NB4 (cell line): ENCODE measurements at regions not wholly inside any gene's neighbourhood (a gene's known extent, or its start where the extent isn't known, plus 50 kb on each side); places are given as distances from the start of the nearest gene placed in this dataset.

Experiments
- MYC ChIP-seq: IDR thresholded peaks from 2 replicates; pipeline ENCODE4 v1.6.1; 2011; ENCODE audit warnings: low read depth, low read length
- POLR2A ChIP-seq: IDR thresholded peaks from 2 replicates; pipeline ENCODE4 v1.6.1; 2011; ENCODE audit warnings: mild to moderate bottlenecking; ENCODE audit not compliant: insufficient read length; ENCODE audit errors: extremely low read depth
- TF ChIP-seq, protein P1 (sequence below): IDR thresholded peaks from one replicate; pipeline ENCODE4 v1.5.1; 2012; ENCODE audit warnings: low read depth, low read length
- TF ChIP-seq, protein P2 (sequence below): IDR thresholded peaks from 2 replicates; pipeline ENCODE4 v1.6.1; 2011; ENCODE audit warnings: low read depth, low read length

DNA sequence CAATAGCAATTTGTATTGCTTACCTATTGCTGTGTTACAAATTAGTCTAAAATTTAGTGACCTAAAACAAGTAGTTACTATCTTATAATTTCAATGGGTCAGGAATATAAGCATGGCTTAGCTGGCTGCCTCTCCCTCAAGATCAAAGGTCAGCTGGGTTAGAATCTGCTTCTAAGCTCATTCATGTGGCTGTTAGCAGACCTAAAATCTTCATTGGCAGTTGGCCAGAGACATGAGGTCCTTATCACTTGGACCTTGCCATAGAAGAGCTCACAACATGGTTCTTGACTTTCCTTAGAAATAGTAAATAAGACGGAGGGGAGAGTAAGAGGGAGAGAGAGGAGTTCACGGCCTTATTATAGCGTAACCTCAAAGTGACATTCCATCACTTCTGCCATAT is 468.0 kb downstream of the HTR7 start:
- no peak for TF ChIP-seq POLR2A
- TF ChIP-seq, protein P1, sequence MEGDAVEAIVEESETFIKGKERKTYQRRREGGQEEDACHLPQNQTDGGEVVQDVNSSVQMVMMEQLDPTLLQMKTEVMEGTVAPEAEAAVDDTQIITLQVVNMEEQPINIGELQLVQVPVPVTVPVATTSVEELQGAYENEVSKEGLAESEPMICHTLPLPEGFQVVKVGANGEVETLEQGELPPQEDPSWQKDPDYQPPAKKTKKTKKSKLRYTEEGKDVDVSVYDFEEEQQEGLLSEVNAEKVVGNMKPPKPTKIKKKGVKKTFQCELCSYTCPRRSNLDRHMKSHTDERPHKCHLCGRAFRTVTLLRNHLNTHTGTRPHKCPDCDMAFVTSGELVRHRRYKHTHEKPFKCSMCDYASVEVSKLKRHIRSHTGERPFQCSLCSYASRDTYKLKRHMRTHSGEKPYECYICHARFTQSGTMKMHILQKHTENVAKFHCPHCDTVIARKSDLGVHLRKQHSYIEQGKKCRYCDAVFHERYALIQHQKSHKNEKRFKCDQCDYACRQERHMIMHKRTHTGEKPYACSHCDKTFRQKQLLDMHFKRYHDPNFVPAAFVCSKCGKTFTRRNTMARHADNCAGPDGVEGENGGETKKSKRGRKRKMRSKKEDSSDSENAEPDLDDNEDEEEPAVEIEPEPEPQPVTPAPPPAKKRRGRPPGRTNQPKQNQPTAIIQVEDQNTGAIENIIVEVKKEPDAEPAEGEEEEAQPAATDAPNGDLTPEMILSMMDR = no peak
- TF ChIP-seq, protein P2, sequence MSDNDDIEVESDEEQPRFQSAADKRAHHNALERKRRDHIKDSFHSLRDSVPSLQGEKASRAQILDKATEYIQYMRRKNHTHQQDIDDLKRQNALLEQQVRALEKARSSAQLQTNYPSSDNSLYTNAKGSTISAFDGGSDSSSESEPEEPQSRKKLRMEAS = no peak
- no peak for TF ChIP-seq MYC
